HG02840 (cell line): ENCODE measurements at regions not wholly inside any gene's neighbourhood (a gene's known extent, or its start where the extent isn't known, plus 50 kb on each side); places are given as distances from the start of the nearest gene placed in this dataset.

Source experiments
- ATAC-seq: cut with Tn5 transposase; IDR thresholded peaks from one replicate; pipeline ENCODE4 v1.9.1; 2021; ENCODE audit warnings: mild to moderate bottlenecking, moderate library complexity, moderate number of reproducible peaks; ENCODE audit not compliant: unreplicated experiment, low FRiP score

GRCh38 chr13:105997581-105998550 is 537.6 kb downstream of the EFNB2 start:
- no peak for ATAC-seq

GRCh38 chr13:105996391-105997025 is 539.0 kb downstream of the EFNB2 start:
- no peak for ATAC-seq

GRCh38 chr13:105994340-105994739 is 541.1 kb downstream of the EFNB2 start:
- ATAC-seq = no peak

- no peak for ATAC-seq
Measured at GRCh38 chr13:105991622-105992277, 543.7 kb downstream of the EFNB2 start.

GRCh38 chr13:105991131-105991530 is 544.3 kb downstream of the EFNB2 start:
- ATAC-seq = no peak

GRCh38 chr13:105990256-105990958 is 545.1 kb downstream of the EFNB2 start:
- ATAC-seq = no peak

- no peak for ATAC-seq
Measured at GRCh38 chr13:105984646-105985045, 550.8 kb downstream of the EFNB2 start.

GRCh38 chr13:105984236-105984635 is 551.2 kb downstream of the EFNB2 start:
- no peak for ATAC-seq

GRCh38 chr13:105982219-105982930 is 553.1 kb downstream of the EFNB2 start:
- no peak for ATAC-seq

GRCh38 chr13:105979131-105980011 is 556.1 kb downstream of the EFNB2 start:
- no peak for ATAC-seq

GRCh38 chr13:105974380-105974779 is 561.1 kb downstream of the EFNB2 start:
- ATAC-seq = no peak

GRCh38 chr13:105972811-105973590 is 562.5 kb downstream of the EFNB2 start:
- no peak for ATAC-seq

- no peak for ATAC-seq
Measured at GRCh38 chr13:105972306-105972721, 563.1 kb downstream of the EFNB2 start.

- ATAC-seq = no peak
Measured at GRCh38 chr13:105971738-105972137, 563.7 kb downstream of the EFNB2 start.

GRCh38 chr13:105971312-105971711 is 564.1 kb downstream of the EFNB2 start:
- no peak for ATAC-seq

- no peak for ATAC-seq
Measured at GRCh38 chr13:105969761-105970160, 565.7 kb downstream of the EFNB2 start.

GRCh38 chr13:105965910-105966309 is 569.6 kb downstream of the EFNB2 start:
- no peak for ATAC-seq

GRCh38 chr13:105962080-105962479 is 573.4 kb downstream of the EFNB2 start:
- no peak for ATAC-seq
